Gastrocnemius medialis (tissue), 4 donors: ENCODE measurements at regions not wholly inside any gene's neighbourhood (a gene's known extent, or its start where the extent isn't known, plus 50 kb on each side); places are given as distances from the start of the nearest gene placed in this dataset.

Experiments used
- ATAC-seq, 2 donors: fragments of 150-250 bp; one replicate each; pipeline ENCODE4 v1.9.1; 2016
- DNase-seq, 2 donors: peaks; one replicate each; pipeline ENCODE4 v3.0.0-alpha.2; 2019
- H3K27ac ChIP-seq, 4 donors: fragments of 200-600 bp; sonication (generic); 1 replicate in 1 of 4; 2 replicates in 3 of 4; pipeline ENCODE4 v1.5.1; 2016 to 2018; ENCODE audit warnings: mild to moderate bottlenecking in 2 of 4, moderate library complexity in 1 of 4
- H3K27me3 ChIP-seq, 3 donors: fragments of 200-600 bp; sonication (generic) in 2 of 3; 1 replicate in 1 of 3; 2 replicates in 2 of 3; pipeline versions ENCODE4 v1.5.1 to v1.6.0; 2016 to 2019; ENCODE audit warnings: mild to moderate bottlenecking in 1 of 3, moderate library complexity in 1 of 3
- H3K36me3 ChIP-seq, 2 donors: fragments of 200-600 bp; sonication (generic) in 1 of 2; one replicate each; pipeline ENCODE4 v1.5.1; 2017 to 2018
- H3K4me1 ChIP-seq, 2 donors: fragments of 200-600 bp; sonication (generic) in 1 of 2; one replicate each; pipeline ENCODE4 v1.5.1; 2016 to 2017; ENCODE audit warnings: mild to moderate bottlenecking in 2 of 2
- H3K4me3 ChIP-seq, 4 donors: fragments of 200-600 bp; sonication (generic) in 3 of 4; 1 replicate in 1 of 4; 2 replicates in 3 of 4; pipeline ENCODE4 v1.5.1; 2016 to 2019; ENCODE audit warnings: mild to moderate bottlenecking in 2 of 4
- H3K9me3 ChIP-seq, 3 donors: fragments of 200-600 bp; sonication (generic) in 2 of 3; 1 replicate in 1 of 3; 2 replicates in 2 of 3; pipeline ENCODE4 v1.5.1; 2016 to 2019
- POLR2A ChIP-seq, 2 donors: fragments of 450-650 bp; IDR thresholded peaks; one replicate each; pipeline ENCODE4 v1.6.1; 2017; ENCODE audit warnings: antibody characterized with exemption in 2 of 2, mild to moderate bottlenecking in 2 of 2, moderate library complexity in 2 of 2
- in situ Hi-C, 4 donors: fragments of 200-750 bp; cut with MboI; loops; one replicate each; pipeline versions ENCODE4 v1.15.0 to v1.8.0; 2017; ENCODE audit warnings: low sequenced_read_pairs in 4 of 4
- intact Hi-C: fragments of 100-400 bp; cut with DNase I; formaldehyde crosslinking; loops from one replicate; pipeline ENCODE4 v1.15.1; 2023; ENCODE audit warnings: low total_unique reads
- TF ChIP-seq, protein P1 (sequence below), 5 experiments: fragments of 450-650 bp in 3 of 5; fragments of 200-600 bp in 2 of 5; sonication (generic) in 2 of 5; IDR thresholded peaks in 4 of 5; conservative IDR thresholded peaks in 1 of 5; 1 replicate in 4 of 5; 2 replicates in 1 of 5; pipeline ENCODE4 v1.5.1; 2016 to 2019; ENCODE audit warnings: antibody characterized with exemption in 5 of 5, mild to moderate bottlenecking in 3 of 5, moderate library complexity in 3 of 5

DNA sequence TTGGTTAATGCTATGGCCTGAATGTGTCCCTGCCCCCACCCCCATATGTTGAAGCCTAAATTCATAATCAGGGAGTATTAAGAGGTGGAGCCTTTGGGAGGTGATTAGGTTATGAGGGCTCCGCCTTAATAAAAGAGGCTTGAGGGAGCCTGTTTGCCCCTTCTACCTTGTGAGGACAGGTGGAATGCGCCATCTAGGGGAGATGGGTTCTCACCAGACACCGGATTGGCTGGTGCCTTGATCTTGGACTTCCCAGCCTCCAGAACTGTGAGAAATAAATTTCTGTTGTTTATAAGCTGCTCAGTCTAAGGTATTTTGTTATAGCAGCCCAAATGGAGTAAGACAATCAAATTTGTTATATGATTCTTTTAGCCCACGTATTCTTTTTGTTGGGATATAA is 148.3 kb downstream of the PTCSC3 start:
- Histone ChIP-seq H3K4me3 (no peak overlapping the region), H3K36me3 (no peaks in the 10 kb centered on the region), H3K27ac (no peak overlapping the region), H3K27me3 (no peaks in the 10 kb centered on the region), H3K4me1 (no peaks in the 10 kb centered on the region), H3K9me3 (no peaks in the 10 kb centered on the region)
- TF ChIP-seq POLR2A (IDR thresholded peaks at IDR 0.05) = no peak
- TF ChIP-seq, protein P1, sequence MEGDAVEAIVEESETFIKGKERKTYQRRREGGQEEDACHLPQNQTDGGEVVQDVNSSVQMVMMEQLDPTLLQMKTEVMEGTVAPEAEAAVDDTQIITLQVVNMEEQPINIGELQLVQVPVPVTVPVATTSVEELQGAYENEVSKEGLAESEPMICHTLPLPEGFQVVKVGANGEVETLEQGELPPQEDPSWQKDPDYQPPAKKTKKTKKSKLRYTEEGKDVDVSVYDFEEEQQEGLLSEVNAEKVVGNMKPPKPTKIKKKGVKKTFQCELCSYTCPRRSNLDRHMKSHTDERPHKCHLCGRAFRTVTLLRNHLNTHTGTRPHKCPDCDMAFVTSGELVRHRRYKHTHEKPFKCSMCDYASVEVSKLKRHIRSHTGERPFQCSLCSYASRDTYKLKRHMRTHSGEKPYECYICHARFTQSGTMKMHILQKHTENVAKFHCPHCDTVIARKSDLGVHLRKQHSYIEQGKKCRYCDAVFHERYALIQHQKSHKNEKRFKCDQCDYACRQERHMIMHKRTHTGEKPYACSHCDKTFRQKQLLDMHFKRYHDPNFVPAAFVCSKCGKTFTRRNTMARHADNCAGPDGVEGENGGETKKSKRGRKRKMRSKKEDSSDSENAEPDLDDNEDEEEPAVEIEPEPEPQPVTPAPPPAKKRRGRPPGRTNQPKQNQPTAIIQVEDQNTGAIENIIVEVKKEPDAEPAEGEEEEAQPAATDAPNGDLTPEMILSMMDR (IDR thresholded peaks at IDR 0.05 in 4 of 5, conservative IDR thresholded peaks at IDR 0.05 in 1 of 5) = no peak
- intact Hi-C loops (no loop called here), in situ Hi-C loops (no loop called here)
- no peak for ATAC-seq
- DNase-seq = no peak

DNA sequence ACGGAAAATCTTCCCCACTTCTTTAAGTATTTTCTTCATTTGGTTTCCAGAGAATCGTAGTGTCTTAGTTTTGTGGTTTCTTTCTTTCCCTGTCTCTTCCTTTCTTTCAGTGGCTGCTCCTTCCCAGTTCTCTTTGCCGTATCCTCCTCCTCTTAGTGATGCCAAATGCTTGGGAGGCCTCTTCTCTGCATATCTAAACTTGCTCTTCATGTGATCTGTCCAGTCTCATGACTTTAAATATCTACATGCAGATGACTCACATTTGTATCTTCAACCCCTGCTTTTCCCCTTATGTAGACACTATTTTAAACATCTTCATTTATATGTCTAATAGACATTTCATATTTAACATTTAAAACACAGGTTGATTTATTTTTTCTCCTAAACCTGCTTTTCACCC is 149.2 kb downstream of the PTCSC3 start:
- ATAC-seq (no peak), DNase-seq (no peak)
- in situ Hi-C loops (no loop called here), intact Hi-C loops (no loop called here)
- H3K27me3 ChIP-seq = no peaks in the 10 kb centered on the region
- no peak overlapping the region for H3K4me3 ChIP-seq
- no peaks in the 10 kb centered on the region for H3K36me3 ChIP-seq
- H3K9me3 ChIP-seq = no peaks in the 10 kb centered on the region
- TF ChIP-seq, protein P1 (IDR thresholded peaks at IDR 0.05 in 4 of 5, conservative IDR thresholded peaks at IDR 0.05 in 1 of 5) = no peak
- TF ChIP-seq POLR2A (IDR thresholded peaks at IDR 0.05) = no peak
- H3K4me1 ChIP-seq = no peaks in the 10 kb centered on the region
- H3K27ac ChIP-seq = no peak overlapping the region

DNA sequence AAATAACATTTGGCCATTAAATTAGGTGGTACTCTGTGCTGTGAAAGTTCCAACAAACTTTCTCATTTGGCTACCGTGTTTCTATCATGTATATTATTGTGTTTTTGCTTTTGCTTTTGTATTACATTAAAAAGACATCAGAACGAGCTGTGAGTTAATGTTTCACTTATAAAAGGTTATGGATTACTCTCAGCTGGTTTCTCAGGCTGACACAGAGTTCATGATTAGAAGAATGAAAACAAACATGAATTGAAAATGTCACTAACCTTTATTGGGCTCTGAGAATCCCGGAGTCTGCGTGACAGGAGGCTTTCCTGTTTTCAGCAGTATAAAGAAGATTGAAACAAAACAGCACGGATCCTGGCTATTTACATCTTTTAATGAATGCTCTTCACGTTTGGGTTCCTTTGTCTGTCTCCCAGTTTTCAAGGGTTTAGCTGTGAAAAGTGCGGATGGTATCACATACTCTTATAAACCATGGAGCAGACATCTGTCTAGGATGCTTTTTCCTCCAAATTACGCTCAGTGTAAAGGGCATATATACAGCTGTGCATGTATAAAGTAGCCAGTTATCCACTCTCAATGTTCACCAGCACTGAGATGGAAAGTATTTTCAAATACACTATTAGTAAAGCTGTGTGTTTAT is 153.6 kb downstream of the PTCSC3 start:
- in situ Hi-C loops (no loop called here), intact Hi-C loops (no loop called here)
- Histone ChIP-seq H3K27me3 (no peaks in the 10 kb centered on the region), H3K4me1 (no peaks in the 10 kb centered on the region), H3K9me3 (no peaks in the 10 kb centered on the region), H3K36me3 (no peaks in the 10 kb centered on the region), H3K27ac (no peak overlapping the region), H3K4me3 (no peak overlapping the region)
- no peak for DNase-seq
- TF ChIP-seq, protein P1 (IDR thresholded peaks at IDR 0.05 in 4 of 5, conservative IDR thresholded peaks at IDR 0.05 in 1 of 5) = no peak
- no peak for TF ChIP-seq POLR2A (IDR thresholded peaks at IDR 0.05)
- no peak for ATAC-seq

DNA sequence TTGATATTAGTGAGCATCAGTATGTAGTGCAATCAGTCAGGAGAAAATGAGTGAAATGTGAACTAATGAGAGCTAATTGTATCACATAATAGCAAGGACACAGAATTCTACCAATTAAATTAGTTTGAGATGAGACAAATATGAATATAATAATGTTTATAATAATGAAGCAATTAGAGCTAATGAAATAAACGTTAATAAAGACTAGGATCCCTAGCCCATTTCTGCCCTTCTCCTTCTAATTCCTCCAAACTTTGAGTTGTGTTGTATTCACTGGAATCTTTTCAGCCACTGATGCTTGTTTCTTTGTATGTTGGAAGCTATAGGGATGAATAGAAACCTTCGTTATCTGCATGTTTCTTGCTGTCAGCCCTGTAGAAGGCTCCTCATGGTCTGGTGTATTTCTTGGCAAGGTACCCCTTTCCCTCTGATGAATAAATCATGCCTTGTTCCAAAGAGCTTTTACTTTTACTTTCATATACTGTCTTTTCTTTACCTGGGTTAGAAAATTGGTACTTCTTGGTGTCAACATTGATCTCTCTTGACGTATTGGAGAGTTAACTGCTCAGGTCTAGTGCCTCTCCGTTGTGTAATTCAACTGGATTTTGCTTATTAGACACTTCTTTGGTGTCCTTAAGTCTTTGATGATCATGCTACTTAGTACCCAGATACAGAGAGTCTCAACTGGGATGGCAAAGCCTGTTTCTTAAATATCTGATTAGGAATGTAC is 154.8 kb downstream of the PTCSC3 start:
- no peak for ATAC-seq
- in situ Hi-C loops (no loop called here), intact Hi-C loops (no loop called here)
- no peak overlapping the region for H3K27ac ChIP-seq
- H3K27me3 ChIP-seq = no peaks in the 10 kb centered on the region
- H3K4me1 ChIP-seq = no peaks in the 10 kb centered on the region
- no peak for DNase-seq
- no peaks in the 10 kb centered on the region for H3K9me3 ChIP-seq
- no peak for TF ChIP-seq POLR2A (IDR thresholded peaks at IDR 0.05)
- TF ChIP-seq, protein P1 (IDR thresholded peaks at IDR 0.05 in 4 of 5, conservative IDR thresholded peaks at IDR 0.05 in 1 of 5) = no peak
- no peak overlapping the region for H3K4me3 ChIP-seq
- no peaks in the 10 kb centered on the region for H3K36me3 ChIP-seq
